Motor neuron (in vitro differentiated cells): ENCODE measurements at regions not wholly inside any gene's neighbourhood (a gene's known extent, or its start where the extent isn't known, plus 50 kb on each side); places are given as distances from the start of the nearest gene placed in this dataset.

Experiments used
- ATAC-seq, 8 experiments: fragments of 200-7000 bp; cut with Tn5 transposase; replicated peaks in 6 of 8; 2 replicates each; pipeline ENCODE4 v1.8.0; 2021; ENCODE audit warnings: mild to moderate bottlenecking in 8 of 8, moderate library complexity in 8 of 8
- H3K27ac ChIP-seq, 2 donors: fragments of 250-450 bp; sonication (Bioruptor Pico); 2 replicates each; pipeline ENCODE4 v1.9.0; 2021; ENCODE audit warnings: antibody characterized with exemption in 2 of 2, mild to moderate bottlenecking in 2 of 2, moderate library complexity in 1 of 2
- H3K4me1 ChIP-seq, 2 donors: fragments of 250-450 bp; sonication (Bioruptor Pico); replicated peaks in 1 of 2; 2 replicates each; pipeline ENCODE4 v1.6.1; 2021; ENCODE audit warnings: antibody characterized with exemption in 2 of 2, mild to moderate bottlenecking in 2 of 2, moderate library complexity in 1 of 2
- H3K4me3 ChIP-seq, 5 donors: fragments of 250-450 bp; sonication (Bioruptor Pico); 2 replicates each; pipeline ENCODE4 v1.9.0; 2021; ENCODE audit warnings: antibody characterized with exemption in 5 of 5, mild to moderate bottlenecking in 5 of 5, moderate library complexity in 4 of 5
- WGBS, 10 experiments: fragments of 450-650 bp; shearing (Covaris generic); methylation state at CpG; one replicate each; pipeline ENCODE4 v1.0.0; 2022; 5-methylcytosine and 5-hydroxymethylcytosine counted together
- in situ Hi-C, 9 experiments: fragments of 400-800 bp; cut with MboI; loops; one replicate each; pipeline ENCODE4 v1.15.0; 2021; ENCODE audit warnings: low sequenced_read_pairs in 9 of 9, low pct_unique_long_range_greater_than_20kb in 2 of 9; ENCODE audit not compliant: unreplicated experiment in 9 of 9

- ATAC-seq: no peak
- Histone ChIP-seq H3K4me1 (no peaks in the 10 kb centered on the region), H3K27ac (no peak overlapping the region), H3K4me3 (no peak overlapping the region)
- in situ Hi-C loops: no loop called here
- 40 to 100% (median 67%) methylated on average over 1 of the region's 1 CpG; no CpG with 5 or more reads in 3 of the 10 experiments for WGBS, 10 experiments
Measured at GRCh38 chr3:31406896-31407295, 125.8 kb upstream of the STT3B start.

- H3K4me1 ChIP-seq: no peaks in the 10 kb centered on the region
- WGBS, 10 experiments: 32 to 100% (median 100%) methylated on average over 1 to 4 of the region's 4 CpGs; no CpG with 5 or more reads in 1 of the 10 experiments
- H3K27ac ChIP-seq: no peak overlapping the region
- no peak overlapping the region for H3K4me3 ChIP-seq
- in situ Hi-C loops: no loop called here
- ATAC-seq: no peak
Measured at GRCh38 chr3:31407665-31408064, 125.1 kb upstream of the STT3B start.

- in situ Hi-C loops: no loop called here
- Histone ChIP-seq H3K4me3 (no peak overlapping the region), H3K4me1 (no peaks in the 10 kb centered on the region), H3K27ac (no peak overlapping the region)
- 40 to 100% (median 75%) methylated on average over 1 to 3 of the region's 3 CpGs; no CpG with 5 or more reads in 2 of the 10 experiments for WGBS, 10 experiments
- ATAC-seq: no peak
Measured at GRCh38 chr3:31408720-31409119, 124.0 kb upstream of the STT3B start.

- 26 to 100% (median 87%) methylated on average over 1 to 4 of the region's 4 CpGs for WGBS, 10 experiments
- Histone ChIP-seq H3K27ac (no peak overlapping the region), H3K4me3 (no peak overlapping the region), H3K4me1 (no peaks in the 10 kb centered on the region)
- ATAC-seq: no peak
- in situ Hi-C loops: no loop called here
Measured at GRCh38 chr3:31409389-31409788, 123.3 kb upstream of the STT3B start.

GRCh38 chr3:31409866-31410265 lies 122.9 kb upstream of the STT3B start:
- Histone ChIP-seq H3K27ac (no peak overlapping the region), H3K4me1 (no peaks in the 10 kb centered on the region), H3K4me3 (no peak overlapping the region)
- in situ Hi-C loops: no loop called here
- 60 to 100% (median 80%) methylated on average over 1 to 5 of the region's 6 CpGs; no CpG with 5 or more reads in 1 of the 10 experiments for WGBS, 10 experiments
- ATAC-seq: no peak

GRCh38 chr3:31410411-31410810 lies 122.3 kb upstream of the STT3B start:
- WGBS, 10 experiments: 54 to 100% (median 93%) methylated on average over 1 to 3 of the region's 3 CpGs
- no peak for ATAC-seq
- no peak overlapping the region for H3K27ac ChIP-seq
- H3K4me1 ChIP-seq: no peaks in the 10 kb centered on the region
- H3K4me3 ChIP-seq: no peak overlapping the region
- in situ Hi-C loops: no loop called here

GRCh38 chr3:31412832-31413231 lies 119.9 kb upstream of the STT3B start:
- ATAC-seq: no peak
- no peak overlapping the region for H3K27ac ChIP-seq
- no peak overlapping the region for H3K4me3 ChIP-seq
- WGBS, 10 experiments: 33 to 100% (median 100%) methylated on average over 1 of the region's 1 CpG; no CpG with 5 or more reads in 2 of the 10 experiments
- in situ Hi-C loops: no loop called here
- H3K4me1 ChIP-seq: peaks cover 0 to 7% of the 10 kb centered on the region in 2 donors

- ATAC-seq: peak in 3 of 8 experiments; percentile 73 to 87 (median 84)
- in situ Hi-C loops: no loop called here
Measured at GRCh38 chr3:31413515-31413914, 119.2 kb upstream of the STT3B start.

GRCh38 chr3:31416980-31417379 lies 115.7 kb upstream of the STT3B start:
- in situ Hi-C loops: no loop called here
- Histone ChIP-seq H3K4me1 (peaks cover 0 to 7% of the 10 kb centered on the region in 2 donors), H3K27ac (no peak overlapping the region), H3K4me3 (no peak overlapping the region)
- 45 to 100% (median 92%) methylated on average over 1 to 4 of the region's 4 CpGs; no CpG with 5 or more reads in 2 of the 10 experiments for WGBS, 10 experiments
- no peak for ATAC-seq

More at GRCh38 chr3:31413515-31413914, 119.2 kb upstream of the STT3B start:
- H3K4me3 ChIP-seq: no peak overlapping the region
- no peak overlapping the region for H3K27ac ChIP-seq
- H3K4me1 ChIP-seq: peaks cover 0 to 7% of the 10 kb centered on the region in 2 donors

GRCh38 chr3:31417486-31417885 lies 115.2 kb upstream of the STT3B start:
- Histone ChIP-seq H3K4me3 (no peak overlapping the region), H3K4me1 (peaks cover 0 to 7% of the 10 kb centered on the region in 2 donors), H3K27ac (no peak overlapping the region)
- WGBS, 10 experiments: 40 to 100% (median 60%) methylated on average over 1 of the region's 1 CpG; no CpG with 5 or more reads in 5 of the 10 experiments
- in situ Hi-C loops: no loop called here
- no peak for ATAC-seq

GRCh38 chr3:31420311-31420710 lies 112.4 kb upstream of the STT3B start:
- Histone ChIP-seq H3K4me1 (peaks cover 0 to 7% of the 10 kb centered on the region in 2 donors), H3K4me3 (no peak overlapping the region), H3K27ac (no peak overlapping the region)
- 66 to 100% (median 80%) methylated on average over 2 to 4 of the region's 4 CpGs; no CpG with 5 or more reads in 1 of the 10 experiments for WGBS, 10 experiments
- in situ Hi-C loops: no loop called here
- ATAC-seq: no peak

GRCh38 chr3:31421314-31422048 lies 111.2 kb upstream of the STT3B start:
- in situ Hi-C loops: no loop called here
- WGBS, 10 experiments: 0 to 83% (median 75%) methylated on average over 1 to 2 of the region's 2 CpGs; no CpG with 5 or more reads in 2 of the 10 experiments

GRCh38 chr3:31422237-31422636 lies 110.5 kb upstream of the STT3B start:
- no peak overlapping the region for H3K4me3 ChIP-seq
- H3K27ac ChIP-seq: no peak overlapping the region
- ATAC-seq: no peak
- H3K4me1 ChIP-seq: peaks cover 0 to 3% of the 10 kb centered on the region in 2 donors
- in situ Hi-C loops: no loop called here
- WGBS, 10 experiments: 88 to 100% (median 100%) methylated on average over 1 of the region's 1 CpG; no CpG with 5 or more reads in 6 of the 10 experiments

More at GRCh38 chr3:31421314-31422048, 111.2 kb upstream of the STT3B start:
- Histone ChIP-seq H3K4me3 (no peak overlapping the region), H3K27ac (no peak overlapping the region), H3K4me1 (peaks cover 0 to 7% of the 10 kb centered on the region in 2 donors)
- ATAC-seq: peak in 3 of 8 experiments; percentile 61 to 78 (median 71)

GRCh38 chr3:31423482-31423881 lies 109.2 kb upstream of the STT3B start:
- Histone ChIP-seq H3K4me3 (no peak overlapping the region), H3K4me1 (no peaks in the 10 kb centered on the region), H3K27ac (no peak overlapping the region)
- in situ Hi-C loops: no loop called here
- peak; percentile 17 to 88 (median 66) for ATAC-seq
- WGBS, 10 experiments: 46 to 100% (median 96%) methylated on average over 1 to 2 of the region's 2 CpGs; no CpG with 5 or more reads in 2 of the 10 experiments
